ENCODE measurements at regions not wholly inside any gene's neighbourhood (a gene's known extent, or its start where the extent isn't known, plus 50 kb on each side); places are given as distances from the start of the nearest gene placed in this dataset.

DNA sequence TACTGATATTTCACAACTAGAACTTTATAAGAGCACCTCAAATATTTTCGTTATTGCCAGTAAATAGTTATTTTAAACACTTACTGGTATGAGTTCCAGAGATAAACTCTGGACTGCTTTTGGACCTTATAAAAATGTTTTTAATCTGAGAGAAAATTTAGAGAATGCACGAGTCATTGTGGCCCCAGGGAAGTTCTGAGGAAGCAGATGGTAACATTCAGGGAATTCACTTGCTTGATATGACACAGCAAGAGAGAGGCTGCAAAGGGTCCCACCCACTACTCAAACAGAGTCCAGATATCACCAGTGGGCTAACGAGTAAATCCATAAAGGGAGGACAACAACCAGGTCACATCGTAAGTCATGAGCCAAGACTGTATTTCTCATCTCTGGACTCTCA, 526.8 kb downstream of the TDRD15 start:
- TF ChIP-seq ELF4 (IDR thresholded peaks at IDR 0.05) (no peak), SUZ12 (IDR thresholded peaks at IDR 0.05) (no peak), SP1 (IDR thresholded peaks at IDR 0.05) (no peak), NFRKB (IDR thresholded peaks at IDR 0.05) (no peak)
